ENCODE measurements at regions not wholly inside any gene's neighbourhood (a gene's known extent, or its start where the extent isn't known, plus 50 kb on each side); places are given as distances from the start of the nearest gene placed in this dataset.
A peak's percentile ranks its signal among the peaks of the same experiment; 100 is the strongest.

DNA sequence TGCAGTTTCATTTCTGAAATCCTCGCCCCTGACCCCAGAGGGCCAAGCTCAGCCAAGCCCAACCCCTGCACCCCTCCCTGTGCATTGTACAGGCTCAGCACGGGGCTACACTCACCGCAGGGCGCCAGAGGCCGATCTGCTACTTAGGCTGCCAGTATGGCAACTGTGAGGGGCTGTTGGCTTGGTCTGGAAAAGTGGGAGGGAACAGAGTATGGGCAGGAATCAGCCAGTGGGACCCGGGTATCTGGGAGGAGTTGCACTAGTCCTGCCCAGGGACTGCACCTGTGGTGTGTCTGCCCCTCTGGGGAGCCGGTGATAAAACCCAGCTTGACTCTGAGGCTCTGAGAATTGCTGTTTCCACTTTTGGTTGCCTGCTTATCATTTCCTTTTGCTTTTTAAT, 167.4 kb upstream of the KIF2A start:
- Mint-ChIP-seq H3K9me3 (no peaks in the 10 kb centered on the region), H3K4me3 (no peak overlapping the region), H3K27ac (no peak overlapping the region), H3K4me1 (ENCODE audit: low read depth) (no peaks in the 10 kb centered on the region), H3K27me3 (peaks cover 14% of the 10 kb centered on the region), H3K36me3 (ENCODE audit: low read depth) (no peaks in the 10 kb centered on the region)
- DNase-seq: no peak
- ChIA-PET POLR2A (no interaction called here), CTCF (no interaction called here)
- no peak for ATAC-seq
- intact Hi-C loops (cut with micrococcal nuclease): no loop called here
- TF ChIP-seq, protein P1, sequence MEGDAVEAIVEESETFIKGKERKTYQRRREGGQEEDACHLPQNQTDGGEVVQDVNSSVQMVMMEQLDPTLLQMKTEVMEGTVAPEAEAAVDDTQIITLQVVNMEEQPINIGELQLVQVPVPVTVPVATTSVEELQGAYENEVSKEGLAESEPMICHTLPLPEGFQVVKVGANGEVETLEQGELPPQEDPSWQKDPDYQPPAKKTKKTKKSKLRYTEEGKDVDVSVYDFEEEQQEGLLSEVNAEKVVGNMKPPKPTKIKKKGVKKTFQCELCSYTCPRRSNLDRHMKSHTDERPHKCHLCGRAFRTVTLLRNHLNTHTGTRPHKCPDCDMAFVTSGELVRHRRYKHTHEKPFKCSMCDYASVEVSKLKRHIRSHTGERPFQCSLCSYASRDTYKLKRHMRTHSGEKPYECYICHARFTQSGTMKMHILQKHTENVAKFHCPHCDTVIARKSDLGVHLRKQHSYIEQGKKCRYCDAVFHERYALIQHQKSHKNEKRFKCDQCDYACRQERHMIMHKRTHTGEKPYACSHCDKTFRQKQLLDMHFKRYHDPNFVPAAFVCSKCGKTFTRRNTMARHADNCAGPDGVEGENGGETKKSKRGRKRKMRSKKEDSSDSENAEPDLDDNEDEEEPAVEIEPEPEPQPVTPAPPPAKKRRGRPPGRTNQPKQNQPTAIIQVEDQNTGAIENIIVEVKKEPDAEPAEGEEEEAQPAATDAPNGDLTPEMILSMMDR (IDR thresholded peaks at IDR 0.05): no peak

DNA sequence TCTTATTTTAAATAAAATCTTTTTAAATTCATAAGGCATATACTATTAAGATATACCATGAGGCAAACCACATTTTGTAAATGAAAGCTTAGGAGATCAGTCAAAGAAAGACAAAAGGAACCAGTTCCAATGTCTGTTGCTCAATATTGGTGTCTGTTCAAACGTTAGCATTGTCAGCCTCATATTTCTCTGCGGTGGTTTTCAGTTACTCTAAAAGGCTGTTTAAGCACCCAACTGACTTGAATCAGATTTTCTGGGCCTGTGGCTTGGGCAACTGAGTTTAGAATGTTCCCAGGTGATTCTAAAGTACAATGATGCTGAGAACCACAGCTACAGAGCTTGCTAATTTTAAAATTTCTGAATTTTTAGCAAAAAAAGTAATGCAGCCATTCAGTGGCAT, 166.3 kb upstream of the KIF2A start:
- TF ChIP-seq, protein P1 (IDR thresholded peaks at IDR 0.05): no peak
- Mint-ChIP-seq H3K27me3 (peaks cover 15% of the 10 kb centered on the region), H3K9me3 (no peaks in the 10 kb centered on the region), H3K4me1 (ENCODE audit: low read depth) (no peaks in the 10 kb centered on the region), H3K4me3 (no peak overlapping the region), H3K27ac (no peak overlapping the region), H3K36me3 (ENCODE audit: low read depth) (no peaks in the 10 kb centered on the region)
- no peak for ATAC-seq
- ChIA-PET CTCF (no interaction called here), POLR2A (interaction anchor here (0.7 kb wide), 1 partner anchor 261 kb away, joined by 3 read pairs; no protein-coding TSS in a partner anchor)
- no peak for DNase-seq
- intact Hi-C loops (cut with micrococcal nuclease): no loop called here

DNA sequence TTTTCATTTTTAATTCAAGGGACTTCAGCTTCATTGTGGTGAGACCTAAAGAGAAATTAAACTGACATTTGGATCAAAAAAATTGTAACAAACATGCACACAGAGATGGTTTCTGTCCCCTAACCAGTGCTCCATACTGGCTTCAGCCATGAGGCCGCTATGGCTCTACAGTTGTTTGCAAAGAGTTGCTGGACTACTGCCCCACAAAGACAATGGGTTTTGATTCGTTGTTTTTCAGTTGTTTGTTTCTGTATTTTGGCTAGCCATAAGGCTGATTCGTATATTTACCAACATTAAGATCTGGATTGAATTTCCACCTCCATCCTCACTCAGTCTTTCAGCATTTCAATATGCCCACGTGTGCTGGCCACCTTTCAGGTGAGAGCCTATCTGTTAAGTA, 163.7 kb upstream of the KIF2A start:
- POLR2A ChIA-PET: no interaction called here
- Mint-ChIP-seq H3K4me3 (no peak overlapping the region), H3K27me3 (peaks cover 18% of the 10 kb centered on the region), H3K36me3 (ENCODE audit: low read depth) (no peaks in the 10 kb centered on the region), H3K9me3 (no peaks in the 10 kb centered on the region), H3K4me1 (ENCODE audit: low read depth) (no peaks in the 10 kb centered on the region), H3K27ac (no peak overlapping the region)
- CTCF ChIA-PET: interaction anchor here (1.4 kb wide), 1 partner anchor 14 kb away, joined by 4 read pairs; no protein-coding TSS in a partner anchor
- ATAC-seq (no peak), DNase-seq (no peak)
- intact Hi-C loops (cut with micrococcal nuclease): no loop called here
- TF ChIP-seq, protein P1 (IDR thresholded peaks at IDR 0.05): no peak

DNA sequence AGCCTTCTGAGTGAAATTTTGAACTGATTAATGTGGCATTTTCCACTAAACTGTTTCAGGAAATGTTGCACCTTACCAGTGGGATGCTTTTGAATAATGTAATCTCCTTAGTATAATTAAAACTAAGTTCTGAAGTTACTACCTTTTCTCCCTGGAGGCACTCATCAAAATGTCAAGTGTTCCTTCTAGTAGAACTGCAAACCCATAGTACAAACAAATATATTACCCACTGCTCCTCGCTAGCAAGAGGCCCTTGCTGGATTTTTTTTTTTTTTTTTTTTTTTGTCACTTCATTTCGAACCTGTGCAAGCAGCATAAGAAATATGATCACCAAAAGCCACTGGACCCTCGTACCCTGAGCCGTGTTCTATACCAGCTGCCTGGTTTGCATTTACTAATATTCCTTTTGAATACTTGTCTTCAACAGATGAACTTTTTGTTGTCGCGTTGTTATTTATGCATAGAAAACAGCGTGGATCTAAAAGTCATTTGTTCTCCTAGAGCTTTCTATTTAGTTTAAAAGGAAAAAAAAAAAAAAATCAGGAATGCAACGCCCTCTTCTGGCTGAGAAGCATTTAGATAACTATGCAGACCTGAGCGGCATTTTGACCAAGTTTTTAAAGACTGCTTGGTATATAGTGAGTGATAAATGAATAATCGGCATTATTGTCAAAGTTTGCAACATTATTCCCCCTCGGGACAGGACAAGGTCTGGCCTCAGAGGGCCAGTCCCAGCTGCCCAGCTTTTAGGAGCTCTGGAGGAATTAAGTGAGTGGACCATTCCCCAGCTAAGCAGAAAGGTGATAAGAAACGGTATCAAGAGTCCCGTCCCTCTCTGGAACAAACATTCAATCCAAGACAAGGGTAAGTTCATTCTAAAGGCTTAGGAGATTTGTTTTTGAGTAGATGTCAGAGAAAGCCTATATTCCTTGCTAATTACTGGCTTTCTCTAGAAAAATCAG, 162.5 kb upstream of the KIF2A start:
- Mint-ChIP-seq H3K27ac (no peak overlapping the region), H3K9me3 (no peaks in the 10 kb centered on the region), H3K36me3 (ENCODE audit: low read depth) (no peaks in the 10 kb centered on the region), H3K27me3 (peaks cover 21% of the 10 kb centered on the region), H3K4me1 (ENCODE audit: low read depth) (no peaks in the 10 kb centered on the region), H3K4me3 (no peak overlapping the region)
- DNase-seq: no peak
- ATAC-seq: no peak
- TF ChIP-seq, protein P1 (IDR thresholded peaks at IDR 0.05): peak; percentile 47
- CTCF ChIA-PET: interaction anchor here (0.7 to 1.7 kb wide), 6 partner anchors 10 to 1062 kb away, joined by 3 to 8 read pairs (median 4); no protein-coding TSS in a partner anchor
- intact Hi-C loops (cut with micrococcal nuclease): no loop called here
- POLR2A ChIA-PET: no interaction called here

DNA sequence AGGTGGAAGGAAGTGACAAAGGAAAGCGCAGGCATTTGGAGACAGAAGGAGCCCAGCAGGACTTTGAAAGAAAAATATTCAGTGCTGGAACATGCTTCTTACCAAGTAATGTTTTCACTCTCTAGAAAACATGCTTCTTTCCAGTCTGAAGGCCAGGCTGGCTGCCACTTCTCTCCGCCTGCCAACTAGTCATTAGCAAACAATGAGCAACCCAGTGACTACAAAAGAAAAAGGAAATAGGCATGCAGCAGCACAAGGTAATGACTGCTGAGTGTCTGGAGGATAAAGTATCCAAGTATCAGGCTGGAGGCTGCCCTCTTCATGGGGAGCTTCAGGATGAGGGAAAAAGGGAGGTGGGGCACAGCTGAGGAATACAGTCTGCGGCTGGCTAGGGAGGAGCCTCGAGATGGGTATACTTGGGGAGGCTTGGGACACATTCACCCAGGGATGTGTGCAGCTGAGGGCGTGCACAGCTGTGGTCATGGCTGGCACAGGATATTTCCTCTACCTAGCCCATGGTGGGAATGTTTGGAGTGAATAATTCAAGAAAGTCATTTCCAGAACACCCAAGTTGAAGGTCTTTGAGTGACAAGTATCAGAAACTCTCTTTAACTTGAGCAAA, 161.5 kb upstream of the KIF2A start:
- intact Hi-C loops (cut with micrococcal nuclease): no loop called here
- CTCF ChIA-PET: interaction anchor here (1.2 to 1.7 kb wide), 4 partner anchors 9 to 15 kb away, joined by 3 to 8 read pairs (median 4); no protein-coding TSS in a partner anchor

More for the DNA sequence above, 161.5 kb upstream of the KIF2A start:
- ATAC-seq (no peak), DNase-seq (no peak)
- POLR2A ChIA-PET: no interaction called here
- H3K27ac Mint-ChIP-seq: no peak overlapping the region
- peaks cover 19% of the 10 kb centered on the region for H3K27me3 Mint-ChIP-seq
- no peaks in the 10 kb centered on the region for H3K9me3 Mint-ChIP-seq
- no peaks in the 10 kb centered on the region for H3K36me3 Mint-ChIP-seq (ENCODE audit: low read depth)
- TF ChIP-seq, protein P1 (IDR thresholded peaks at IDR 0.05): no peak
- no peak overlapping the region for H3K4me3 Mint-ChIP-seq
- no peaks in the 10 kb centered on the region for H3K4me1 Mint-ChIP-seq (ENCODE audit: low read depth)

Data from activated CD8-positive, alpha-beta T cell treated with anti-CD3 and anti-CD28 coated beads for 36 hours (primary cell).